ENCODE measurements at regions not wholly inside any gene's neighbourhood (a gene's known extent, or its start where the extent isn't known, plus 50 kb on each side); places are given as distances from the start of the nearest gene placed in this dataset.

DNA sequence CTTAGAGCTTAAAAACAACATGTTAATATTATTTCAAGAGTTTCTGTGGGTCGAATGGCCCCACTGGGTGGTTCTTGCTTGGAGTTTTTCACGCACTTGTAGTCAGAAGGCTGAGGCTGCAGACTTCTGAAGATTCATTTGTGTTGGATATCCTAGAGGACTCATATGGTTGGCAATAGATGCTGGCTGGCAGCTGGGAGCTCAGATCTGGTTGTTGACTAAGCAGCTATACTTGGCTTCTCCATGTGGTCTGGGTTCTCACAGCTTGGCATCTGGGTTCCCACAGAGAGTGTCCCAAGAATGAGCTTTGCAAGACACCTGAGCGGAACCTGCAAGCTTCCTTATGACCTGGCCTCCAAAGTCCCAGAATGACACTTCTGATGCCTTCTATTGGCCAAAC lies 163.9 kb upstream of the ZC3H12C start:
- Mint-ChIP-seq H3K4me1 (peaks cover 15% of the 10 kb centered on the region), H3K9me3 (no peaks in the 10 kb centered on the region; the same call in 2 of the 3 replicates), H3K27ac (no peak overlapping the region), H3K36me3 (ENCODE audit: low read depth) (peaks cover 5% of the 10 kb centered on the region; the same call in 1 of the 3 replicates), H3K4me3 (no peak overlapping the region), H3K27me3 (ENCODE audit: insufficient read depth, low read depth, poor library complexity) (peaks cover 5% of the 10 kb centered on the region)
- no peak overlapping the region for H3K27ac ChIP-seq (ENCODE audit: low read depth)
- H3K36me3 ChIP-seq (ENCODE audit: insufficient read depth), result no peaks in the 10 kb centered on the region
- peaks cover 3% of the 10 kb centered on the region; the same call in 1 of the 2 replicates for H3K4me1 ChIP-seq (ENCODE audit: insufficient read depth)
- H3F3A ChIP-seq (replicated peaks; ENCODE audit: low read depth), result no peaks in the 10 kb centered on the region
- H4K20me1 ChIP-seq (replicated peaks; ENCODE audit: insufficient read depth), result no peaks in the 10 kb centered on the region
- TF ChIP-seq, protein P1, sequence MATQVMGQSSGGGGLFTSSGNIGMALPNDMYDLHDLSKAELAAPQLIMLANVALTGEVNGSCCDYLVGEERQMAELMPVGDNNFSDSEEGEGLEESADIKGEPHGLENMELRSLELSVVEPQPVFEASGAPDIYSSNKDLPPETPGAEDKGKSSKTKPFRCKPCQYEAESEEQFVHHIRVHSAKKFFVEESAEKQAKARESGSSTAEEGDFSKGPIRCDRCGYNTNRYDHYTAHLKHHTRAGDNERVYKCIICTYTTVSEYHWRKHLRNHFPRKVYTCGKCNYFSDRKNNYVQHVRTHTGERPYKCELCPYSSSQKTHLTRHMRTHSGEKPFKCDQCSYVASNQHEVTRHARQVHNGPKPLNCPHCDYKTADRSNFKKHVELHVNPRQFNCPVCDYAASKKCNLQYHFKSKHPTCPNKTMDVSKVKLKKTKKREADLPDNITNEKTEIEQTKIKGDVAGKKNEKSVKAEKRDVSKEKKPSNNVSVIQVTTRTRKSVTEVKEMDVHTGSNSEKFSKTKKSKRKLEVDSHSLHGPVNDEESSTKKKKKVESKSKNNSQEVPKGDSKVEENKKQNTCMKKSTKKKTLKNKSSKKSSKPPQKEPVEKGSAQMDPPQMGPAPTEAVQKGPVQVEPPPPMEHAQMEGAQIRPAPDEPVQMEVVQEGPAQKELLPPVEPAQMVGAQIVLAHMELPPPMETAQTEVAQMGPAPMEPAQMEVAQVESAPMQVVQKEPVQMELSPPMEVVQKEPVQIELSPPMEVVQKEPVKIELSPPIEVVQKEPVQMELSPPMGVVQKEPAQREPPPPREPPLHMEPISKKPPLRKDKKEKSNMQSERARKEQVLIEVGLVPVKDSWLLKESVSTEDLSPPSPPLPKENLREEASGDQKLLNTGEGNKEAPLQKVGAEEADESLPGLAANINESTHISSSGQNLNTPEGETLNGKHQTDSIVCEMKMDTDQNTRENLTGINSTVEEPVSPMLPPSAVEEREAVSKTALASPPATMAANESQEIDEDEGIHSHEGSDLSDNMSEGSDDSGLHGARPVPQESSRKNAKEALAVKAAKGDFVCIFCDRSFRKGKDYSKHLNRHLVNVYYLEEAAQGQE (IDR thresholded peaks at IDR 0.05; ENCODE audit: unreplicated experiment), result no peak
- TF ChIP-seq CREB1 (CRISPR knock-in tag; IDR thresholded peaks at IDR 0.05; ENCODE audit: low read depth) (no peak), EZH2phosphoT487 (IDR thresholded peaks at IDR 0.05; ENCODE audit: unreplicated experiment) (no peak)
- TF ChIP-seq, protein P2, sequence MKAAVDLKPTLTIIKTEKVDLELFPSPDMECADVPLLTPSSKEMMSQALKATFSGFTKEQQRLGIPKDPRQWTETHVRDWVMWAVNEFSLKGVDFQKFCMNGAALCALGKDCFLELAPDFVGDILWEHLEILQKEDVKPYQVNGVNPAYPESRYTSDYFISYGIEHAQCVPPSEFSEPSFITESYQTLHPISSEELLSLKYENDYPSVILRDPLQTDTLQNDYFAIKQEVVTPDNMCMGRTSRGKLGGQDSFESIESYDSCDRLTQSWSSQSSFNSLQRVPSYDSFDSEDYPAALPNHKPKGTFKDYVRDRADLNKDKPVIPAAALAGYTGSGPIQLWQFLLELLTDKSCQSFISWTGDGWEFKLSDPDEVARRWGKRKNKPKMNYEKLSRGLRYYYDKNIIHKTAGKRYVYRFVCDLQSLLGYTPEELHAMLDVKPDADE (IDR thresholded peaks at IDR 0.05), result no peak
- no peak overlapping the region for H3K4me3 ChIP-seq
- DNase-seq (ENCODE audit: low spot score) (no peak), ATAC-seq (no peak)
- no peak overlapping the region for H3K4me2 ChIP-seq
- H2AFZ ChIP-seq, result no peak overlapping the region
- no peaks in the 10 kb centered on the region for H3K9me2 ChIP-seq (ENCODE audit: insufficient read depth)
- H3K27me3 ChIP-seq (ENCODE audit: insufficient read depth), result no peaks in the 10 kb centered on the region
- H3K79me2 ChIP-seq (replicated peaks; ENCODE audit: insufficient read depth), result no peaks in the 10 kb centered on the region

DNA sequence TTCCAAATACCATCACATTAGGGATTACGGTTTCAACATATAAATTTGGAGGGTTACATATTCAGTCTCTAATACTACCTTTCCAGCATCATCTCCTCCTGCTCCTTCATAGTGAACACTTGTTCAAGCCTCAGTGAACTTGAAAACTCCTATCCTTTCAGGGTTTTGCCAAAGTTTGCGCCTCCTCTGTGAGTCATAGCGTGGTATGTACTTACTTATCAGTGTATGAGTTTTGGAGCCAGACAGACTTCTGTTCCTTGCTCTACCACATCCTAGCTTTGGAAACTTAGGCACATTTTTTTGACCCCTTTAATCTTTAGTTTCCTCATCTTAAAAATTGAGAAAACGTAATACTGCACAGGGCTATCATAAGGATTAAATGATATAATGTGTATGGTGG lies 160.1 kb upstream of the ZC3H12C start:
- H3K79me2 ChIP-seq (replicated peaks; ENCODE audit: insufficient read depth), result no peaks in the 10 kb centered on the region
- Mint-ChIP-seq H3K4me1 (peaks cover 7% of the 10 kb centered on the region), H3K27me3 (ENCODE audit: insufficient read depth, low read depth, poor library complexity) (peaks cover 2% of the 10 kb centered on the region), H3K9me3 (no peaks in the 10 kb centered on the region), H3K4me3 (no peak overlapping the region), H3K36me3 (ENCODE audit: low read depth) (no peaks in the 10 kb centered on the region), H3K27ac (no peak overlapping the region)
- no peak for ATAC-seq
- H2AFZ ChIP-seq, result no peak overlapping the region
- H3K4me2 ChIP-seq, result no peak overlapping the region
- H3F3A ChIP-seq (replicated peaks; ENCODE audit: low read depth), result no peaks in the 10 kb centered on the region
- no peaks in the 10 kb centered on the region for H3K4me1 ChIP-seq (ENCODE audit: insufficient read depth)
- no peaks in the 10 kb centered on the region for H3K36me3 ChIP-seq (ENCODE audit: insufficient read depth)
- no peaks in the 10 kb centered on the region for H3K27me3 ChIP-seq (ENCODE audit: insufficient read depth)
- H3K9me2 ChIP-seq (ENCODE audit: insufficient read depth), result no peaks in the 10 kb centered on the region
- H3K27ac ChIP-seq (ENCODE audit: low read depth), result no peak overlapping the region
- DNase-seq (ENCODE audit: low spot score), result no peak
- no peaks in the 10 kb centered on the region for H4K20me1 ChIP-seq (replicated peaks; ENCODE audit: insufficient read depth)
- H3K4me3 ChIP-seq, result no peak overlapping the region
- TF ChIP-seq, protein P1 (IDR thresholded peaks at IDR 0.05; ENCODE audit: unreplicated experiment), result no peak
- TF ChIP-seq JUNB (IDR thresholded peaks at IDR 0.05; ENCODE audit: unreplicated experiment) (no peak), NANOG (IDR thresholded peaks at IDR 0.05; ENCODE audit: borderline replicate concordance) (no peak), ZNF331 (CRISPR knock-in tag; IDR thresholded peaks at IDR 0.05; ENCODE audit: low read depth) (no peak), CREB1 (CRISPR knock-in tag; IDR thresholded peaks at IDR 0.05; ENCODE audit: low read depth) (no peak)
- TF ChIP-seq, protein P2 (IDR thresholded peaks at IDR 0.05), result no peak
